NCI-H524 treated with DMSO at 0.1 percent for 48 hours (cell line): ENCODE measurements at regions not wholly inside any gene's neighbourhood (a gene's known extent, or its start where the extent isn't known, plus 50 kb on each side); places are given as distances from the start of the nearest gene placed in this dataset.

Source experiments
- DNase-seq: peaks from one replicate; lab custom pipeline; 2025; lab: John Stamatoyannopoulos, UW

DNA sequence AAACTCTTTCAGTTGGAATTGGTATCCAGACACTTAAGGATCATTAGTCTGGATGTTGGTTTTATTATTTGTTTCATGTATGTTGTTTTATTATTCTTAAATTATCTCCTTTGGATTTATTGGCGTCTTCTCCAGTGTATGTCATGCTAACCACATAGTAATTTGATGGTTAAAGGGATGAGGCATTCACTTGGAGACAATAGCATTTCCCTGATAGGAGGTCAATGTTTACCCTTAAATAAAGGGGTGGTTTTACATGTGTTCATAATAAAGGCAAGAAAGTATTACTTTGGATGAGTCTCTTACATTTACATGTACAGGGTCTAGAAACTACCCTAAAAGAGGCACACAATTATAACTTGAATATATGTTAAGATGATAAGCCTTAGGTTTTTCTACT, 51.2 kb upstream of the RNF144B start:
- DNase-seq: no peak

DNA sequence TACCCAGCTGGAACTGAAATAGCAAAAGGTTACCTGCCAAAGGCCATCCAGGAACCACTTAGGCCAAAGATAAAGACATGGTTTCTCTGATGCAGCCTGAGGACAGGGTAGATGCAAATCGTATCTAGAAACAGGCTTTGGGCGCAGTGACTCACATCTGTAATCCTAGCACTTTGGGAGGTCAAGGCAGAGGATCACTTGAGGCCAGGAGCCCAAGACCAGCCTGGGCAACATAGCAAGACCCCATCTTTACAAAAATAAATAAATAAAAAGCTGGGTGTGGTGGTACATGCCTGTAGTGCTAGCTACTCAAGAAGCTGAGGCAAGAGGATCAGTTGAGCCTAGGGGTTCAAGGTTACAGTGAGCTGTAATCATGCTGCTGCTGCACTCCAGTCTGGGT, 52.9 kb upstream of the RNF144B start:
- DNase-seq: no peak

DNA sequence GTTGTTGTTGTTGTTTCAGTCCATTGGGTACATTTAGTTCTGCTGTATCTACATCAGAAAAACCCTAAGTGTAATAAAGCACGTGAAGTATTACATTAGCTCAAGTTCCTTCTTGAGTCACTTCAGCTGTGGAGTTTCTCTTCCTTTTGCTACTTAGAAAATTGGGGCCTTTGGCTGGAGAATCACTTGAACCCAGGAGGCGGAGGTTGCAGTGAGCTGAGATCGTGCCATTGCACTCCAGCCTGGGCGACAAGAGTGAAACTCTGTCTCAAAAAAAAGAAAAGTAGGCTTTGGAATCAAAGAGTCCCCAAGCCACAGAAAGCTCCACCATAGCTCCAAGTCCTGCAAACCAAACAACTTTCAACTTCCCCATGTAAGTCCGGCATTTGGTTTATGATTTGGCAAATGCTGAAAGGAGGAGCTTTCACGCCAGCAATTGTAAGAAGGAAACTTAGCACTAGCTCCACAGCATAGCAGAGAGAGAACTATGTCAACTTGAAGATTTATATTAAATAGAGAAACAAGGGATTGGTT, 56.5 kb upstream of the RNF144B start:
- DNase-seq: no peak

- no peak for DNase-seq
Measured at GRCh38 chr6:18329776-18330175, 57.4 kb upstream of the RNF144B start.

GRCh38 chr6:18328540-18328939, 58.6 kb upstream of the RNF144B start:
- no peak for DNase-seq

GRCh38 chr6:18328070-18328469, 59.1 kb upstream of the RNF144B start:
- no peak for DNase-seq

DNA sequence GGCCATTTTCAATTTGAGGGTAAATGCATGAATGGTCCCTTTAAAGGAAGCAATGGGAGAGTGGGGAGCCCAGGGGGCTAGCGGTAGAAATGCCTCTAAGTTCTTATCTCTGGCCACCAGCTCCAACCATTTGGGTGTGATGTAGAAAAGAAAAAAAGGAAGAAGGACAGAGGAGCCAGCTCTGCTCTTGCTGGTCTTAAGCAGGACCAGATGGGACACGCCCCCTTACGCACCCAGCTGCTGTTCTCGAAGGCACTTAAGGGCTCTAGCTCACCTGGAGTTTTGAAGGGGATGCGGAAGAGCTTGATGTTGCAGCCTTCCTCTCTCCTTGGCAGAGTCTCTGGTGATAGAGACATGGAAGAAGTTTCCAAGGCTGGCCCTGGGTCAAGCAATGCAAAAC, 59.5 kb upstream of the RNF144B start:
- DNase-seq: peak; percentile 73

DNA sequence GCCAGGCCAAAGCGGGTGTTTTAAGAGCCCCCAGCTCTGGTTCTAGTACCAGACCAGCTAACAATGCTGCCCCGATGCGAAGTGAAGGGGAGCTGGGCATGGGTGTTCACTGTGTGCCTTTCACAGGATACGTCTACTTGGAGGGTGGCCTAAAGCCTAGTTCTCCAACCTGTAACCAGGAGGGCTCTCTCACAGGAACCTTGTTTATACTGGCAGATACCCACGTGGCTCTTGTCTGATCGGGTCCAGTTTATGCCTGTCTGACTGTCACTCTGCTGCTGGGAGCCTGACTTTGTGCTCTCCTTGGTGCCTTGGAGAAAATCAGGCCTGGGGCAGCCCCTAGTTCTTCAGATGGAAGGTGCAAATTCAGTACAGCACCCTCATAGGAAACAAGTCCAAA, 60.2 kb upstream of the RNF144B start:
- DNase-seq: no peak

GRCh38 chr6:18326001-18326400, 61.1 kb upstream of the RNF144B start:
- DNase-seq: no peak

GRCh38 chr6:18324706-18325042, 60.3 kb upstream of the DEK start:
- no peak for DNase-seq

DNA sequence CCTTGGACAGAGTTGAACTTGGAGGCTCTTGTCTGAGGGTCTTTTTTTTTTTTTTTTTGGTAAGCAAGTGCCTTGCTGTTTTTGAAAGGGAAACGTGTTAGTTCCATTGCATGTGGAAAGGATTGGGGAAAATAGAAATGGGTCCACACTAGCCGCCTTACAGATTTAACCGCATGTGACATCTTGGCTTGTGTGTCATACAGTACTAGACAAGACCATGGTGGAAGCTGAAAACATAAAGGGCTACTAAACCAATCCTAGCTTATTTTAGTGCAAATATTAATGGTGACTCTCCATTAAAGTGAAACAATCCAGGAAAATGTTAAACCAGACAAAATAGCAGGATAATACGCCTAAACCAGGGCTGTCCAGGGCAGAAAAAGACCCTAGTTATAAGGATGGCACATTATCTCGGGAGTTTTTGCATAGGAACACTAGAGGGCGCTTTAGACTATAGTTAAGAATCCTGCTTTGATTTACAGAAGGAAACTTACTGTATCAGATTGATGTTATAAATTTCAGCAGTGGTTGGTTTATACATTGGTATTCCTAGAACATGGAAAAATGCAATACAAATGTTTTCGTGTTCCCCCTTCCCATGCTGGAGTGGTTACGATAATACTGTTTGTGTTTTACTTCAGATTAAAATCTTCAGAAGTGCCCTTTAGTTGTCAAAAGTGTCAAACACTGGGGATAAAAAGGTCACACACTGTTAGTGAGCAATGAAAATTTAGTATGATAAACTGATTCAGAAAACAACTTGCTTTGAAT, 59.8 kb upstream of the DEK start:
- no peak for DNase-seq

- DNase-seq: no peak
Measured at GRCh38 chr6:18317850-18318249, 53.5 kb upstream of the DEK start.

DNA sequence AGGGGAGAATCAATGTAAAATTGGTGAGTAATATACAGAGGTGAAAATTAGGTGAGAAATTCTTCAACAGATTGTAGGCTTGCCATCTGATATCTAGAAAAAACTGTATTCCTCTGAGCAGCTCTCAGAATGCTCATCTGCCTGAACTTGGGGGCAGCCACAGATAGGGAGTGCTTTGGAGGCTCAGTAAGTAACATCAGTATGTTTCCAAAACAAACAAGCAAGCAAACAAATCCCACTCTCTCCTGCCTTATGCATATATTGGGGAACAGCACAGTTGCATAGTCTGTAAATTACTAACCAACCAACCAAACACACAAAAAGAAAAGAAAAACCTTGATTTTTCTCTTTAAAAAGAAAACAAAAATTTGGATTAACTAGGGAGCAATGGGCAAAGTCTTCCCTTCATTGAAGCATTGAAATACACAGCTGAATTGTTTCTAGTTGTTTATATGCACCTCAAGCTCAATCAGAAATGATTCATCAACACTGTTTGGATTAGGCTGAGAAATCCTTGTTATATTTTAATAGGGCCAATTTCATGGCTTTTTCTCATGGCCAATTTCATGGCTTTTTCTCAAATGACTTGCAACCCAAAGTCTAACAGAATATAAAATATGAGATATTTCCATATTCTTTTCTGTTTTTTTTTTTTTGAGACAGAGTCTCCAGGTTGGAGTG, 50.1 kb upstream of the DEK start:
- no peak for DNase-seq
